SU-DHL-6 (cell line): ENCODE measurements at regions not wholly inside any gene's neighbourhood (a gene's known extent, or its start where the extent isn't known, plus 50 kb on each side); places are given as distances from the start of the nearest gene placed in this dataset.

ENCODE experiments used
- CTCF ChIP-seq: fragments of 200-600 bp; sonication (generic); IDR thresholded peaks from one replicate; pipeline ENCODE4 v1.5.1; 2017; ENCODE audit warnings: antibody characterized with exemption, mild to moderate bottlenecking, low read length, moderate library complexity; ENCODE audit not compliant: insufficient read depth, poor library complexity, severe bottlenecking
- EZH2phosphoT487 ChIP-seq: fragments of 200-600 bp; sonication (generic), shearing (Covaris generic); conservative IDR thresholded peaks from 2 replicates; pipeline ENCODE4 v1.6.1; 2018; ENCODE audit warnings: mild to moderate bottlenecking, antibody characterized with exemption, low read length, moderate library complexity, mixed read lengths

DNA sequence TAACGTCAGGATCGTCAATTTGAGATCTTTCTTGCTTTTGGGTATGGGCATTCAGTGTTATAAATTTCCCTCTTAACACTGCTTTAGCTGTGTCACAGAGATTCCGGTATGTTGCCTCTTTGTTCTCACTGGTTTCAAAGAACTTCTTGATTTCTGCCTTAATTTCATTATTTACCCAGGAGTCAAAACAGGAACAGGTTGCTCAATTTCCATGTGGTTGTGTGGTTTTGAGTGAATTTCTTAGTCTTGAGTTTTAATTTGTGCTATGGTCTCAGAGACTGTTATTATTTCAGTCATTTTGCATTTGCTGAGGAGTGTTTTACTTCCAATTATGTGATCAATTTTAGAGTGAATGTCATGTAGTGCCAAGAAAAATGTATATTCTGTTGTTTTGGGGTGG lies 153.1 kb downstream of the PCDH17 start:
- TF ChIP-seq CTCF: no peak
- TF ChIP-seq EZH2phosphoT487: no peak
